Esophagus squamous epithelium (tissue), 5 donors: ENCODE measurements at regions not wholly inside any gene's neighbourhood (a gene's known extent, or its start where the extent isn't known, plus 50 kb on each side); places are given as distances from the start of the nearest gene placed in this dataset.
"Not testable (repeated sequence)": the region's sequence is repeated elsewhere in the genome, so short reads cannot be mapped to it uniquely, and the experiment has no call there.

Experiments used
- DNase-seq: peaks from one replicate; lab custom pipeline; 2025; lab: John Stamatoyannopoulos, UW
- H3K27ac ChIP-seq, 4 donors: fragments of 200-600 bp; sonication (generic); one replicate each; pipeline ENCODE4 v1.5.1; 2016 to 2019; ENCODE audit warnings: mild to moderate bottlenecking in 1 of 4
- H3K27me3 ChIP-seq, 4 donors: fragments of 200-600 bp; sonication (generic); 1 replicate in 3 of 4; 2 replicates in 1 of 4; pipeline versions ENCODE4 v1.5.1 to v1.6.0; 2017 to 2021; ENCODE audit warnings: antibody characterized with exemption in 1 of 4
- H3K36me3 ChIP-seq, 3 donors: fragments of 200-600 bp; sonication (generic); one replicate each; pipeline ENCODE4 v1.5.1; 2016 to 2019
- H3K4me1 ChIP-seq, 3 donors: fragments of 200-600 bp; sonication (generic); one replicate each; pipeline ENCODE4 v1.5.1; 2017 to 2019
- H3K4me3 ChIP-seq, 4 donors: fragments of 200-600 bp; sonication (generic); 1 replicate in 3 of 4; 2 replicates in 1 of 4; pipeline ENCODE4 v1.5.1; 2016 to 2019; ENCODE audit warnings: mild to moderate bottlenecking in 2 of 4, moderate library complexity in 1 of 4
- H3K9me3 ChIP-seq, 3 donors: fragments of 200-600 bp; sonication (generic); one replicate each; pipeline ENCODE4 v1.5.1; 2016 to 2019
- CTCF ChIP-seq, 6 experiments: fragments of 450-650 bp in 4 of 6; fragments of 200-600 bp in 2 of 6; sonication (generic) in 2 of 6; IDR thresholded peaks; one replicate each; pipeline ENCODE4 v1.5.1; 2016 to 2019; ENCODE audit warnings: antibody characterized with exemption in 6 of 6, mild to moderate bottlenecking in 4 of 6, moderate library complexity in 4 of 6
- POLR2A ChIP-seq, 4 donors: fragments of 450-650 bp; IDR thresholded peaks; one replicate each; pipeline ENCODE4 v1.6.1; 2017; ENCODE audit warnings: antibody characterized with exemption in 4 of 4, mild to moderate bottlenecking in 4 of 4, moderate library complexity in 3 of 4
- WGBS, 2 donors: methylation state at CpG; one replicate each; pipeline ENCODE4 v1.1.5; 2018; 5-methylcytosine and 5-hydroxymethylcytosine counted together
- intact Hi-C: fragments of 100-400 bp; cut with DNase I; formaldehyde crosslinking; loops from one replicate; pipeline ENCODE4 v1.15.0; 2022
- donor health status: DM: yes; HTN: yes; CAD: no.

GRCh38 chr12:47610686-47611252 is 95.1 kb downstream of the RPAP3 start:
- no peaks in the 10 kb centered on the region for H3K4me1 ChIP-seq
- intact Hi-C loops, result no loop called here
- no peak overlapping the region for H3K27ac ChIP-seq
- WGBS, 2 donors, result 89 to 100% methylated on average over 1 of the region's 1 CpG
- no peak overlapping the region for H3K4me3 ChIP-seq
- no peaks in the 10 kb centered on the region for H3K36me3 ChIP-seq
- DNase-seq, result no peak
- TF ChIP-seq POLR2A (IDR thresholded peaks at IDR 0.05) (no peak), CTCF (IDR thresholded peaks at IDR 0.05) (no peak)
- H3K27me3 ChIP-seq, result no peaks in the 10 kb centered on the region
- peaks cover 0 to 28% (median 12%) of the 10 kb centered on the region in 3 donors for H3K9me3 ChIP-seq

- TF ChIP-seq POLR2A (IDR thresholded peaks at IDR 0.05) (no peak), CTCF (IDR thresholded peaks at IDR 0.05) (no peak)
- Histone ChIP-seq H3K9me3 (peaks cover 0 to 32% (median 12%) of the 10 kb centered on the region in 3 donors), H3K27ac (no peak overlapping the region), H3K4me1 (no peaks in the 10 kb centered on the region), H3K4me3 (no peak overlapping the region), H3K36me3 (no peaks in the 10 kb centered on the region), H3K27me3 (no peaks in the 10 kb centered on the region)
- no peak for DNase-seq
- WGBS, 2 donors, result 87 to 93% methylated on average over 3 of the region's 3 CpGs
- intact Hi-C loops, result no loop called here
These were observed 96.0 kb downstream of the RPAP3 start for GRCh38 chr12:47609806-47610205.

- H3K4me3 ChIP-seq, H3K27ac ChIP-seq, intact Hi-C loops, H3K36me3 ChIP-seq, H3K4me1 ChIP-seq, H3K27me3 ChIP-seq, DNase-seq: not testable (repeated sequence)
- peaks cover 0 to 32% (median 12%) of the 10 kb centered on the region in 3 donors for H3K9me3 ChIP-seq
- 66 to 79% methylated on average over 3 to 4 of the region's 4 CpGs for WGBS, 2 donors
These were observed 97.2 kb downstream of the RPAP3 start for GRCh38 chr12:47608671-47609070.

- no peaks in the 10 kb centered on the region for H3K36me3 ChIP-seq
- no peak overlapping the region for H3K27ac ChIP-seq
- no peaks in the 10 kb centered on the region for H3K27me3 ChIP-seq
- peaks cover 0 to 19% (median 4%) of the 10 kb centered on the region in 3 donors for H3K9me3 ChIP-seq
- TF ChIP-seq CTCF (IDR thresholded peaks at IDR 0.05), result no peak
- TF ChIP-seq POLR2A (IDR thresholded peaks at IDR 0.05), result no peak
- DNase-seq, result no peak
- H3K4me1 ChIP-seq, result no peaks in the 10 kb centered on the region
- 90 to 100% methylated on average over 1 of the region's 1 CpG for whole genome bisulfite sequencing, 2 donors
- intact Hi-C loops, result no loop called here
- H3K4me3 ChIP-seq, result no peak overlapping the region
These were observed 101.5 kb downstream of the RPAP3 start for GRCh38 chr12:47604221-47604873.

- 69 to 79% methylated on average over 11 of the region's 11 CpGs for WGBS, 2 donors
- Histone ChIP-seq H3K36me3 (no peaks in the 10 kb centered on the region), H3K27ac (no peak overlapping the region), H3K9me3 (peaks cover 0 to 19% (median 4%) of the 10 kb centered on the region in 3 donors), H3K27me3 (no peaks in the 10 kb centered on the region), H3K4me1 (no peaks in the 10 kb centered on the region), H3K4me3 (no peak overlapping the region)
- no peak for DNase-seq
- intact Hi-C loops, result no loop called here
- no peak for TF ChIP-seq POLR2A (IDR thresholded peaks at IDR 0.05)
- TF ChIP-seq CTCF (IDR thresholded peaks at IDR 0.05), result no peak
These were observed 102.8 kb downstream of the RPAP3 start for GRCh38 chr12:47602949-47603558.
